Stimulated activated CD4-positive, alpha-beta T cell treated with anti-CD3 and anti-CD28 coated beads, Interleukin-2, amount 100 ng/mL, for 24 hours (primary cell): ENCODE measurements at regions not wholly inside any gene's neighbourhood (a gene's known extent, or its start where the extent isn't known, plus 50 kb on each side); places are given as distances from the start of the nearest gene placed in this dataset.

Experiments
- DNase-seq, 2 donors: peaks; one replicate each; pipeline ENCODE4 v3.0.0-alpha.2; 2020

DNA sequence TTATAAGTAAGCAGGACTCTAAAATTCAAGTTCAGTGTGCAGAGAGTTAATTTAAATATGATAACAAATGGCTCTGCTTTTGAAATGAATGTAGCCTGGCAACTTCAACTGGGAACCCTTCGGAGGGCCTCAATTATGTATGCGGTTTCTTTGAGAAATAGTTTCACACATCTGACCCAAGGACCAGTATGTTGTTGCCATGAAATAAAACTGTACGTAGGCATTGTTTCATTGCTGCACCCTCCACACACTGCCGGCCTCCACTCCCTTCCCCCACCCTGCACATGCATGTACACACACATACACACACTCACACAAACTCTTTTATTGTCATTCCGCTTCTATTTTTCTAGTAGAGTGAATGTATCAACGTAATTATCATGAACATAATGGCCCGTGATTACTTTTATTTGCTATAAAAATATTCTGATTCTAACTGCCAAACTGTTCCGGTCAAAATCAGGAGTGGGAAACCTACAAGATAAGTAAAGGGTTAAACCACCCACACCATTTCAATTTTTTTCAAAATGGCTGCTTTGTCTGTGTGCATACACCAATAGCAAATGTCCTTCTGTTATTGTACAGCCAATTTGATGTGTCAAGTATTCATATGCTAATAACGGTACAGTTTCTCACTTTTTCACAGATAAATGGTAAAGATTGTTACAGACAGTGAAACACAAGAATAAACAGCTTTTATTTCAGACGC is 215.5 kb upstream of the TMEM161B start:
- DNase-seq = no peak

DNA sequence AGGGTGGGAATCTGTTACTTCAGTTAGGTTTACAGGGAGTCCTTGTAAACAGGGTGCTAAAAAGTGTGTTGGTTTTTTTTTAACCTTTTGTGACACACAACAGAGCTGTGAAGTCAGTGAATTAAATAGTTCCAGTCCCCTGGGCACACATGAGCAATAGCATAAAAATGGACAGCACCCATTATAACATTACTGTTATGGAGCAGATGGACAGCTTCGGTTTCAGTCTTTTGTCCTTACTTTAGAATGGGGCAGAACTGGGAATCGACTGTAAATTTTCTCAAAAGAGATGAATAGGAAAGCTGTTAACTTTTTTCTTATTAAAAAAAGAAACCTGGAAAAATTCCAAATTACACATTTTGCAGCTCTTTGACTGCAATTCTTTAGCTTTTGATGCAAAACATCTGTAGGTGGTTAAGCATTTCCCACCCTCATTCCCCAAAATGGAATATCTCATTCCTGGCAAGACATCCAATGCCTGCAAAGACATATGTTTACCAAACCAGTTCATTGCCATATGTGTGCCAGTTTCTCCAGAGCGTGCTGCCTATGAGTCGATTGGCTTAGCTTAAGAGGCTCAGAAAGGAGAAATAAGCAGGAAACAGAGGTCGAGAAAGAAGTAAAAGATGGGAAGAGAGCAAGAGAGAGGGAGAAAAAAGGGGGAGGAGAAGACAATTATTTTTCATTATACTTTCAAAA is 212.3 kb upstream of the TMEM161B start:
- no peak for DNase-seq

DNA sequence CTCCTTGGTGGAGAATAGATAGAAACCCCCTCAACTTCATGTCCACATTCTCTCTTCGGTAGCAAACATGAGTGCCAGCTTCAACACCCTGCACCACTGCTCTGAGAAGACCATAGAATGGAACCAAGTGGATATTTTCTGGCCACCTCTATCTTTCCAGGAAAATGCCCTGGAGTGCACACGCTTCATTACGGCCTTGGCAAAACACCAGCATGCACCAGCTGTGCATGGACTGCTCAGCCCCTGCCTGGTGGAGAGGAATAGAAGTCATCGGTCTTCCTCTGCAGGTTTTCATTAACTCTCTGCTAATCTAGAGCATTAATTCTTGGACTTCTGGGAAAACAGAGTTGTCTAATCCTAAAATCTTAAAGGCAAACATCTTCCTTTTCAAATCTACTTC is 211.6 kb upstream of the TMEM161B start:
- DNase-seq = no peak

DNA sequence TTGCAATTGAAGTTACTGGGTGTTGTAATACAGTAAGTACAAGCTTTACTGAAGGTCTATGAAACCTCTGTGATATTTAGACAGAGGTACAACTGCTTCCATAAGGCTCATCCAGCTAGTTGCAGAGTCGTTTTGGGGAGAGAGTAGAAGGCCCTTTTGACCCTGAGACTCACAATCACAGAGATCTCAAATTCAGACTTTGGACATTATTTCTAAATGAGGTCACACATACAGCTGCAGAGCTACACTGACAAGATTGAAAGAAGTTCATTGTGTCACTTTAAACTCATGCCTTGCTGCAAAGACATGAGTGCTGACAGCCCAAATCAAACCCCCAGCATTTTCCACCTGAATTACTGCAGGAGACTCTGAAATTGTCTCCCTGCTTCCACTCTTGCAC is 205.9 kb upstream of the TMEM161B start:
- DNase-seq = no peak

DNA sequence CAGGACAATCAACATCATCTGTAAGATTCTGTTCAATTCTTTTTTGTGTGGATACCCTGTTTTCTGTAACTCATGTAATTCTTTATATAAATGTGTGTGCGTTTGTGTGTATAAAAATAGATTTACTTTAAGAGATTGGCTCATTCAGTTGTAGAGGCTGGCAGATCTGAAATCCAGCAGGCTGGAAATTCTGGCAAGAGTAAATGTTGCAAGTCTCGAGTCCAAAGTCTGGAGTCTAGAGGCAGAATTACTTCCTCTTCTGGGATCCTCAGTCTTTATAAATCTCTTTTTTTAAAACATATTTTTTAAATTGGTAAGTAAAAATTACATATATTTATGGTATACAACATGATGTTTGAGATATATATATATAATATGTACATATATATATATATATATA is 202.1 kb upstream of the TMEM161B start:
- DNase-seq = no peak

DNA sequence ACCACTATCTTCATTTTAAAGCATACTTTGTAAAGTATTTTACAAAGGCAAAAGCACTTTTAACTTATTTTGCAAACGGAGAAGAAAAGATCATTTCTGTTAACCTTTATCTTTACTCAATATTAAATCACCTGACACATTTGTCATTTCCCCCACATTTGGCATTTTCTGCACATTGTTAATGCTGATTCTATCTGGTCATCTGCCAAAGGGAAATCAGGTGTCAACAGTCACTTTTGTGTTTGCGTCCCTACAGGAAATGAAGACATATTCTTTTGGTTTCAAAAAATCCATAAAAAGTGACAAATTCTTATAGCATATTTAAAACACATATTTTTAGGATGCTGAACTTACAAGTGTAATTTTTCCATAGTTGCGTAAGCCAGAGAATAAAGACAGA is 191.3 kb upstream of the TMEM161B start:
- DNase-seq = no peak

DNA sequence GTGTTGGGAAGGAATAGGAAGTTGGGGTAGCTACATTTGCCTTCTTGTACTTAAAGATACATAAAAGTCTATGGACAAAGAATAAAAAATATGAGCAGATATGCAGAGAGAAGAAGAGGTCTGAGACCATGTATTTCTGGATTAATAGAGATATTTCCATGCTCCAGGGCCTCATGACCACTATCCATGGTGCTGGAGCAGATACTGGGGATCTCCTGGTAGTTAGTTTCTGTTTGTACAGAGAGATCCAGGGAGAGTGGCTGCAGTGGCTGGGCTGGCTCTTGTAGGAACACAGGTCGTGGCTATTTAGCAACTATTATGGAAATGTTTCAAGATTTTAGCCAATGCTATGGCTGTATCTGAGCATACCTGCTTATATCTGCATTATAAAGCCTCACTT is 184.2 kb upstream of the TMEM161B start:
- no peak for DNase-seq

DNA sequence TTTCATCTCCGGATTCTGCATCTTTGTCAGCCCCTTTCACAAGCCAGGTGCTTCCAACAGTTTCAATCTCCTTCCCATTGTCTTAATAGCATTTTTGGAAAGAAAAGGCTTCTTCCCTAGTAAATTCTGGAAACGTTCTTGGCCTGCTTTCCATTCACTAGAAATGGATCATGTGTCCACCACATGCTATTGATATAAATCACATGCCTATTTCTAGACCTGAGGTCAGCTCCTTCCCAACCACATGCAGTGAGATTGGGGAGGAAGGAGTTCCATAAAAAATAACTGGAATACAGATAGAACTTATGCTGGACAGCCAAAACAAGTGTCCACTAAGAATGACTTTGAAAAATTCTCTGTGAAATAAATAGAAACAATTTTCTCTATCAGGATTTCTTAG is 181.6 kb upstream of the TMEM161B start:
- no peak for DNase-seq

DNA sequence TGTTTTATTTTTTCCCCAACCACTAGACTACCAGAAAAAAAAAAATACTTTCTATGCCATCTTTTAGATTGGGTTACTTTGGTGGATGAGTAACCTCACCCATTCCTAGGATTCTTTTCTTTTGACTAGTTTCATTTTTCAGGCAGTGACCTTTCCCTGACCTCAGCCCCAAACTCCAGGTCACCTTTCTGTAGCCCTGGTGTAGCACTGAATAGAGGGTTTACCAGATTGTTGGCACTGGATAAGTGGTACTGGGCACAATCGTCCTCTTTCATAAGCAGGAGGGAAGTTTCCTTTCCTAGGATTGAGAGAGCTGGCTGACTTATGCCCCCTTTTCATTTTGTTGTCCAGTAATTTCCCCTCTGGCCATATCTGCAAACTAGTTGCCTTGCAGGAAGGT is 169.4 kb upstream of the TMEM161B start:
- no peak for DNase-seq

DNA sequence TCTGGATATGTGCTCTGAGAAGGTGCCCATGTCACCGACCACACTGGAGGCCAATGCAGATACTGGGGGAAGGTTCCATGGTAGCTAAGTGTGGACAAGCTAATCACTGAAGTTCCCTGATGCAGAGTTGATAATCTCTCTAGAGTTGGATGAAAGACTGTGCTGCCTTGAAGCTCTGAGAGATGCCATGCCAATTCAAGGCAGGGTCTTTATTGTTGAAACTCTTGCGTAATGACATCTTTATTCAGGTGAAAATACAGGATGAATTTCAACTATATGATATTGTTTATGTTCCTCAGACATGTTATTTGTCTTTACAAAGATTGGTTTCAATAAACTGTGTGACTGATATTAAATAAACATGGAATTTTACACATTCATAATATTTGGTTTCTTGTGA is 167.6 kb upstream of the TMEM161B start:
- DNase-seq = no peak

DNA sequence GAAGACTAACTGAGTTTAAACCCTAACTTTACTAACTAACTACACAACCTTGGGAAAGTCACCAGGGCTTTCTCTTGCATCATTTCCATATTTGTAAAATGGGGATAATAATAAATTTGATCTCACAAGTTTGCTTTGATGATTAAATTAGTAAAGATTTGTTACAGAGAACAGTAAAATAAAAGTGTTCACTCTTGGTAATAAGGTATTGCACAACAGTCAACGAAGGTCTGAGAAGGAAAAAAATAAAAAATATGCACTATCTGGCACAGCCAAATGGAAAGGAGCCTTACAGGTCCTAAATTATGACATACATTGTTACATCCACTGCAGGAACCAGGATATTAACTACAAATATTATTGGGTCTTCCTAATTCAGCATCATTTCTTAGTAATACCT is 160.0 kb upstream of the TMEM161B start:
- no peak for DNase-seq

DNA sequence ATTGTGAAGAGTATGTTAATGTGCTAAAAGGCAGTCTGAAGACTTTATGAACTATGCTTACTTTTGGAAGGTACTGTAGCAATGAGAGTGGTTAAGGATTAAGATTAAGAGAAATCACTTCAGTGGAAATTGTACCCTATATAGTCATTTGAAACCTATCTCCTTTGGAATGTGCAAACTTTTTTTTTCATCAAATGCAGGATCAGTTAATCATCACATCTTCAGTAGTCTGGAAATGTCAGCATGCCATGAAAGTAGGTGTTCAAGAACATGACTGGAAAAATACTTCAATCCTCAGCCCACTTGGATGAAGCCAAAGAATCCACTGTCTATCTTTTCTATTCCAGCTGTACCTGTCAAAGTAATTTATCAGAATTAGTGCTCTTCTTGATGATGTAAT is 157.8 kb upstream of the TMEM161B start:
- DNase-seq = no peak

DNA sequence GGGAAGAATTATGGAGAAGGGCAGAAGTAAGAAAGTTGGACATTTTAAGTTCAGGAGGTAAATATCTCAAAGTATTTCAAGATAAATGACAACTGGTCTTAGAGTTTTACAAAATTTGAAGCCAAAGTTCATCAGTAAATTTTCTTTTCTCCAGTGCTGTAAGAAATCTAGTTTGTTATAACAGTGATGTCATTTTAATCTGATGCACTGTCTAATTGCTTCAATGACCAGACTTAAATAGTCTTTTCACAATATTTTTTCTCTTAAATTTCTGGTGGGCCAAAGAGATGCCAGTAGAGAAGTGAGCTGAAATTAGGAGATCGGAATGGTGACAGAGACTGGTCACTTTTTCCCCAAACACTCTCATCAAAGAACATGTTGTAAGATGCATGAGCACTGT is 156.5 kb upstream of the TMEM161B start:
- no peak for DNase-seq

DNA sequence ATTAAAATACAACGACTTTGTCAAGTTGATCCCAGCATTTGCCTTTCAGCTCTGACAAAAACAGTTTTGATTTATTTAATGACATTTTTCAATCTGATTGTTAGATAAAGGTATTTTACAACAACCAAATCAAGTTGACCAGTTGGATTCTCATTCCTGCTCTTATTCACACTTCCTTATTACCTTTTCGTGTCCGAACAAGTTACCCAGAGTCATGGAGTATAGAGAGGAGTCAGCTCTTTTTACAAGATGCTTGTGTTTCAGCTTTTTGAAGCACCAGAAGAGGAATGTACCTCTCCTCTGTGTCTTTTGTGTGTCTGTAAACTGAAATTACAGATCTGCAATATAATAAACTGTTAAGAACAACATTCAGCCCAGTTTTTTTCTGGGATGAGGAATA is 151.3 kb upstream of the TMEM161B start:
- no peak for DNase-seq

DNA sequence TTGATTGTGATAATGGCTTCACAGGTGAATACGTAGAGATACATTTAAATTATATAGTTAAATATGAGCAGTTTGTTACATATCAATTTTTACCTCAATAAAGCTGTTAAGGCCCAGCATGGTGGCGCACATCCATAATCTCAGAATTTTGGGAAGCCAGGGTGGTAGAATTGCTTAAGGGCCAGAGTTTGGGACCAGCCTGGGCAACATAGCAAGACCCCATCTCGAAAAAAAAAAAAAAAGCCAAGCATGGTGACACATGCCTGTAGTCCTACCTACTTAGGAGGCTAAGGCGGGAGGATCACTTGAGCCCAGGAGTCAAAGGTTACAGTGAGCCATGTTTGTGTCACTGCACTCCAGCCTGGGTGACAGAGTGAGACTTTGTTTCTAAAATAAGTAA is 138.7 kb upstream of the TMEM161B start:
- no peak for DNase-seq

DNA sequence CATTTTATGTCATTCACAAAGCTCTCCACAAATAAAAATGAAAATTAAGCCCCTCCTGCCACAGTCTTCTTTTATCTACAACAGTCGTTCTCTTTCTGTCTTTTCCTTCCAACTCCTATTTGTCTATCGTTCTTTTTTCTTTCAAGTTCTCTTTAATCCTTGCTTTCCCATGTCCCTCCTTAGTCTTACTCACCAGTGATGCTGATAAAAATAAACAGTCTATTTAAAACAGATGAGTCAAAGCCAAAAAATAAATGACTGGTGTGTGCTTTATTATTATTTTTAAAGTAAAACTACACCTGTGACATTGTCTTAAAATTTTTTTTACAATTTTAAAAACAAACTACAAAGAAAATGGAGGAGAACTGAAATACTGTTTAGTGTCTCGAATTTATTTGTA is 137.1 kb upstream of the TMEM161B start:
- DNase-seq = no peak

DNA sequence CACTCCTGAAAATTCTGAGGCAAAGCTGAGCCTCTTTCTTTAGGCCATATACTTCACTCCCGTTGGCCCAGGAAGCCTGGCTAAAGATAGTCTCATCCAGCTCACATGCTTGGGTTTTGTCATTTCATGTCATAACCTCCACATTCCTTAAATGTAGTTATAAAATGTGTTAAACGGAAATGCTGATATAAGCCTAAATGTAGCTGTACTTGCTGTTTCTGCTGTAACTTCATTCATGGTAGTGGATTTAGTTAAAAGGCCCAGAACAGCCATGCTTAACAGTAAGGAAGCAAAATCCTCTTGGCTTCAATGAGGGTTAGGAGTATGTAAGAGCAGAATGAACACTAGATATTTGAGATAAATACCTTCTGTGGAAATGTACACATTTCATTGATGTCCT is 135.8 kb upstream of the TMEM161B start:
- DNase-seq = no peak

DNA sequence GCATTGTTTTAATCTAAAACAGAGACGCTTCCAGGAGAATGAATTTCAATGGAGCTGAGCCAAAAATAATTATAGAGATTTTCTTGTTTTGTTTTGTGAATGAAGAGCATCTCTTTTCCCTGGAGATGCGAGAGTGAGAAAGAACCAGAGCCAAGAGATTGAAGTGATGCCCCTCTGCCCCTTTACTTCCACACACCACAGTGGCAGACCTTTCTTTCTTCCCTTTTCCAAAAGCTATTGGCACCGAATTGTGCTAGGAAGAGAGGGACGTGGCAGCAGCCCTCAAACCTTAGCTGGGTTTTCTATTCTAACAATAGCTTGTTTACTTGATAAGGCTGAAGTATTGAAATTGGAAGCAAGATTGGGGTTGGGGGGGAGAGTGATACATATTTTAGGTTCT is 133.0 kb upstream of the TMEM161B start:
- no peak for DNase-seq

DNA sequence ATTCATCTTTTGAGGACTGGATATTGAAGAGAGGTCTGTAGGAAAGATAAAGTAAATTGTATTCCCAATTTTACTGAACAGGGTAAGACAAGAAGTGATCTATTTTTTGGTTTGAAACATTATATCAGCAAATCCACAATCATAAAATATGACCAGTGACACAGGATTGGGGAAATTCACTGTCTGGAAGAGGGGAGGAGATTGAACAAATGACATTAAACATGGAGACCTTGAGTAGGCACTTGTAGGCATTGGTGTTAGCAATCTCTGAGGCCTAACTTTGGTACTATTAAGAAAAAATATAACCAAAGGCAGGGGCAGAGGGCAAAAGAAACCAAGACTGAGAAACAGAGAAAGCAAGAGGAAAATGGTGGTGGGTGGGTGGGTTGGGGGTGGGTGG is 132.6 kb upstream of the TMEM161B start:
- no peak for DNase-seq

DNA sequence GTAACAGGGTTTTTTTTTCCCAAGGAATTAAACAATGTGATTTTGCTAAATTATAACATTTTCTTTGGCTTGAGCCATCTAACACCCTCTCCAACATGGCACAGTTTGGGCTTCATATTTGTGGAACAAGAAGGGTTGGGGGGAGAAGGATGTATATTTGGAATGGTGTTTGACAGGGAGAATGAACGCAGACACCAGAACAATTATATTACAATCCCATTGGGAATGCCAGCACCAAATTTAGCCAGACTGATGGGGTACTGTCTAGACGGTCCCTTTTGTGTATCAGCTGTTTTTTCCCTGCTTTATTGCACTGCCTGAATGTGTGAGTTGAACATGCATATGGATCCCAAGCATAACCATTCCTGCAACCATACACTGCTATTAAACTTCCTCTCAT is 130.9 kb upstream of the TMEM161B start:
- DNase-seq = no peak

DNA sequence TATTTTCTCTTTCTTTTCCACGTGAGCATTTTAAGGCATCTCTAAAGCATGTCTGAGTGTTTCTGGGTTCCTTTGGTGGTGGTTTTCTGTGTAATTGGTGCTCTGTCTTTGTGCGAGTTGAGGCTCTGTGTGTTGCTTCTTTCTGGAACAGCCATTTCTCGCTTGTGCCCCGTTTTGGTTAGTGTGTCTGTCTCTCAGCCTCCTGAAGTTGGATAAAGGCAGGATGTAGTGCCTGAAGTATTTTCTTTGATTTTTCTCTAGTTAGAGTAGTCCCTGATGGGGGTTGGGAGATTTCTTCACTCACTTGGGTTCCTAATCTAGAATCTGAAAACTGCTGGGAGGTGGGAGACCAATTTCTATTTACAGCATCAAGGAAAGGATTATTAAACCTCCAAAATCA is 129.7 kb upstream of the TMEM161B start:
- DNase-seq = no peak

DNA sequence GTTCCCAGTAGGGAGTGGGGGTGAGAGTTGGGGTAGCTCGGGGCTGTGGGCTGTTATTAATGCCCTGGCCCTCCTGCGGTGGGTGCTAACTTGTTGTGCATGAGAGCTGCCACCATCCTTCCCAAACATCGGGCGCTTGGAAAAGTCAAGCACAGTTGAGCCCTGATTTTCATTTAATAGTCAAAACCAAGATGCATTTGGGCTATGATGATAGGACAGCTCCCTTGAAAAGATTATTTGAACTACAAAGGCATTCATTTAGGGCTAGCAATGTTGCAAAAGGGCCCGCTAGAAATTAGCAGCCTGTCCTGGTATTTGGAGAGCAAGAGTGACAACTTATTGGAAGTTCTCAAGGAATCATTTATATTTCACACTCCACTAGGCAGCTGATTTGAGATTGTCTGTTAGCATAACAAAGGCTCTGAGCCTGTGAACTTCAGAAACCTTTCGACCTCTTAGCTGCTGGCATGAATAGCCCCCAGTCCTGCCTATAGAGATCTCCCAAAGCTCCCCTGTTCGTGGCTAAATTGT is 128.2 kb upstream of the TMEM161B start:
- DNase-seq = no peak

DNA sequence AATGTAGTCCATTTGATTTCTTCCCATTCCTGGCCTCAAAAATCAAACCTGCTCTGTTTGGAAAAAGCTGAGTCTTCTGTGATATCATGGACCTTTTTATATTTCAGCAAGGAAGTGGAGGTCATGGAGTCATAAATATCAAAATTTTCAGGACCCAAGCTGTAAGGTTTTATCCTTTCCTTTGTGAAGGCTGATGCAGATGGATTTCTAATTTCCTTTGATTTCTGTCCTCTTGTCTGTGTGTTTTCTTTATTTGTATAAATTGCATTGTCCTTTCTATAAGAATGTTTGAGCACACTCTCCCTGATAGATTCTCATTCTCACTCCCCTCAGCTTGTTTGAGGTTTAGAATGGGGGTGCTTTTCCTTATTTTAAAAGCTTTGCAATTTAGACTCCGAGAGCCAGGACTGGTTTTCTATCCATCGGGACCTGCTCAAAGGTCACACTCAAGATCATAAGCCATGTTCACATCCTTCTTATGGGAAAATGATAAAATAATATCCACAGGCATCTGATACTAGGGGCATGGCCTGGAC is 127.4 kb upstream of the TMEM161B start:
- DNase-seq = no peak

DNA sequence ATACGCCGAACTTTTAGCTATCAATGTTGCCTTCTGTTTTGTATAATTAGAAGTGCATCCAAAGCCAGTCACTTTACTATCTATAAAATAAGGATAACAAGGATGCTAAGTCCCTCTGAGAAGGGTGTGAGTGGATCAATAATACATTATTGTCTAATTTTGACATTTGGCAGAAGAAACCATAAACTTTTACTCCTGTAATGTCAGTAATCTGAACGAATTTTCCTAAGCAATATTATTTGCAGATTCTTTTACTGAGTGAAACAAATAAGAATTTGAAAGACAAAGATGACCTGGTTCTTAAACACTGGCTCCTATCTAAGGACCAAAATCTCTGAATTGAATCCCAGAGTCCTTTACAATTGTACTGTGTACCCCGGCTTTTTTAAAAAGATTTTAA is 126.6 kb upstream of the TMEM161B start:
- DNase-seq = no peak
